Mammary epithelial cell (primary cell): ENCODE measurements at regions not wholly inside any gene's neighbourhood (a gene's known extent, or its start where the extent isn't known, plus 50 kb on each side); places are given as distances from the start of the nearest gene placed in this dataset.

Source experiments
- EZH2 ChIP-seq: IDR thresholded peaks from 2 replicates; pipeline ENCODE4 v1.6.1; 2012; ENCODE audit warnings: low read length, inconsistent platforms, borderline replicate concordance
- TF ChIP-seq, protein P1 (sequence below), 2 donors: IDR thresholded peaks in 1 of 2; conservative IDR thresholded peaks in 1 of 2; 2 replicates each; pipeline ENCODE4 v1.5.1; 2011 to 2012; ENCODE audit warnings: inconsistent platforms in 2 of 2, low read length in 2 of 2, mild to moderate bottlenecking in 2 of 2, control low read depth in 1 of 2, low read depth in 1 of 2; ENCODE audit not compliant: insufficient read depth in 1 of 2; ENCODE audit errors: extremely low read depth in 1 of 2

DNA sequence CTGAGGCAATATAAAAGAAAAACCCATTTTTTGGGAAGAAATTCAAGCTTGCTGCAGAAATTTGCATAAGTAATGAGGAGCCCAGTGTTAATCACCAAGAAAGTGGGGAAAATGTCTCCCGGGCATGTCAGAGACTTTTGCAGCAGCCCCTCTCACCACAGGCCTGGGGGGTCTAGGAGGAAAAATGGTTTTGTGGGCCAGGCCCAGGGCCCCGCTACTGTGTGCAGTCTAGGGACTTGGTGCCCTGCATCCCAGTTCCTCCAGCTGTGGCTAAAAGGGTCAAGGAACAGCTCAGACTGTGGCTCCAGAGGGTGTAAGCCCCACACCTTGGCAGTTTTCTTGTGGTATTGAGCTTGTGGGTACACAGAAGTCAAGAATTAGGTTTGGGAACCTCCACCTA lies 209.7 kb downstream of the HDGFL1 start:
- TF ChIP-seq, protein P1, sequence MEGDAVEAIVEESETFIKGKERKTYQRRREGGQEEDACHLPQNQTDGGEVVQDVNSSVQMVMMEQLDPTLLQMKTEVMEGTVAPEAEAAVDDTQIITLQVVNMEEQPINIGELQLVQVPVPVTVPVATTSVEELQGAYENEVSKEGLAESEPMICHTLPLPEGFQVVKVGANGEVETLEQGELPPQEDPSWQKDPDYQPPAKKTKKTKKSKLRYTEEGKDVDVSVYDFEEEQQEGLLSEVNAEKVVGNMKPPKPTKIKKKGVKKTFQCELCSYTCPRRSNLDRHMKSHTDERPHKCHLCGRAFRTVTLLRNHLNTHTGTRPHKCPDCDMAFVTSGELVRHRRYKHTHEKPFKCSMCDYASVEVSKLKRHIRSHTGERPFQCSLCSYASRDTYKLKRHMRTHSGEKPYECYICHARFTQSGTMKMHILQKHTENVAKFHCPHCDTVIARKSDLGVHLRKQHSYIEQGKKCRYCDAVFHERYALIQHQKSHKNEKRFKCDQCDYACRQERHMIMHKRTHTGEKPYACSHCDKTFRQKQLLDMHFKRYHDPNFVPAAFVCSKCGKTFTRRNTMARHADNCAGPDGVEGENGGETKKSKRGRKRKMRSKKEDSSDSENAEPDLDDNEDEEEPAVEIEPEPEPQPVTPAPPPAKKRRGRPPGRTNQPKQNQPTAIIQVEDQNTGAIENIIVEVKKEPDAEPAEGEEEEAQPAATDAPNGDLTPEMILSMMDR (conservative IDR thresholded peaks at IDR 0.05 in 1 of 2, IDR thresholded peaks at IDR 0.05 in 1 of 2; ENCODE audit: extremely low read depth in 1 of 2, insufficient read depth in 1 of 2, low read depth in 1 of 2, low read length in 2 of 2): no peak
- no peak for TF ChIP-seq EZH2
